ENCODE measurements at regions not wholly inside any gene's neighbourhood (a gene's known extent, or its start where the extent isn't known, plus 50 kb on each side); places are given as distances from the start of the nearest gene placed in this dataset.

GRCh38 chr6:101126501-101126900 lies 245.4 kb upstream of the ASCC3 start:
- H3K27ac ChIP-seq (ENCODE audit: extremely low read depth, low read depth, low read length), result no peak overlapping the region
- TF ChIP-seq ZNF132 (tag by site-specific recombination; IDR thresholded peaks at IDR 0.05; ENCODE audit: borderline replicate concordance), result no peak
- no peak for TF ChIP-seq PRDM2 (tag by site-specific recombination; IDR thresholded peaks at IDR 0.05; ENCODE audit: borderline replicate concordance)
- no peak for TF ChIP-seq ZBTB20 (tag by site-specific recombination; IDR thresholded peaks at IDR 0.05)
- TF ChIP-seq ZNF449 (tag by site-specific recombination; IDR thresholded peaks at IDR 0.05), result no peak
- no peak for TF ChIP-seq ZNF580 (tag by site-specific recombination; IDR thresholded peaks at IDR 0.05)
- TF ChIP-seq ZNF24 (tag by site-specific recombination; IDR thresholded peaks at IDR 0.05), result no peak
- no peak for TF ChIP-seq ZNF639 (tag by site-specific recombination; IDR thresholded peaks at IDR 0.05)
- TF ChIP-seq ZBTB11 (tag by site-specific recombination; conservative IDR thresholded peaks at IDR 0.05; ENCODE audit: low read depth), result no peak
- no peaks in the 10 kb centered on the region for H3K9me3 ChIP-seq (ENCODE audit: control insufficient read depth, insufficient read depth, low read depth, low read length)
- H3K4me1 ChIP-seq (ENCODE audit: control insufficient read depth, insufficient read depth, low read length), result no peaks in the 10 kb centered on the region
- ChIA-PET CTCF (no interaction called here), POLR2A (interaction anchor here (0.5 kb wide), 1 partner anchor 247 kb away, joined by 4 read pairs; no protein-coding TSS in a partner anchor)
- H3K4me3 ChIP-seq (ENCODE audit: low read depth, low read length), result no peak overlapping the region
- no peaks in the 10 kb centered on the region for H3K36me3 ChIP-seq (ENCODE audit: control insufficient read depth in 2 of 2, insufficient read depth in 1 of 2, low read length in 2 of 2)

- H3K4me3 ChIP-seq (ENCODE audit: low read depth, low read length), result no peak overlapping the region
- TF ChIP-seq ZEB2 (tag by site-specific recombination; IDR thresholded peaks at IDR 0.05) (no peak), MYNN (tag by site-specific recombination; IDR thresholded peaks at IDR 0.05; ENCODE audit: borderline replicate concordance) (no peak)
- H3K27ac ChIP-seq (ENCODE audit: extremely low read depth, low read depth, low read length), result no peak overlapping the region
- H3K36me3 ChIP-seq (ENCODE audit: control insufficient read depth in 2 of 2, insufficient read depth in 1 of 2, low read length in 2 of 2), result no peaks in the 10 kb centered on the region
- ChIA-PET CTCF (interaction anchor here (0.6 kb wide), 1 partner anchor 9 kb away, joined by 3 read pairs; no protein-coding TSS in a partner anchor), POLR2A (no interaction called here)
- no peaks in the 10 kb centered on the region for H3K4me1 ChIP-seq (ENCODE audit: control insufficient read depth, insufficient read depth, low read length)
- H3K9me3 ChIP-seq (ENCODE audit: control insufficient read depth, insufficient read depth, low read depth, low read length), result no peaks in the 10 kb centered on the region
These were observed 248.7 kb upstream of the ASCC3 start for GRCh38 chr6:101129851-101130250.
